ENCODE measurements at regions not wholly inside any gene's neighbourhood (a gene's known extent, or its start where the extent isn't known, plus 50 kb on each side); places are given as distances from the start of the nearest gene placed in this dataset.

- TF ChIP-seq CTCF (IDR thresholded peaks at IDR 0.05): no peak
- TF ChIP-seq POLR2A (IDR thresholded peaks at IDR 0.05): no peak
Measured at GRCh38 chr11:123361110-123361509, 69.0 kb upstream of the GRAMD1B start.

Measured in esophagus squamous epithelium (tissue), 4 donors.